HG03175 (cell line): ENCODE measurements at regions not wholly inside any gene's neighbourhood (a gene's known extent, or its start where the extent isn't known, plus 50 kb on each side); places are given as distances from the start of the nearest gene placed in this dataset.
"Not testable (repeated sequence)": the region's sequence is repeated elsewhere in the genome, so short reads cannot be mapped to it uniquely, and the experiment has no call there.

Experiments used
- ATAC-seq: cut with Tn5 transposase; IDR thresholded peaks from one replicate; pipeline ENCODE4 v1.9.1; 2021; ENCODE audit warnings: mild to moderate bottlenecking, moderate library complexity; ENCODE audit not compliant: unreplicated experiment

- not testable (repeated sequence) for ATAC-seq
Observed at GRCh38 chr4:69013933-69014332, 62.3 kb upstream of the UGT2A3 start.

GRCh38 chr4:69017986-69018385, 66.4 kb upstream of the UGT2A3 start:
- not testable (repeated sequence) for ATAC-seq

GRCh38 chr4:69019538-69020461, 68.2 kb upstream of the UGT2A3 start:
- not testable (repeated sequence) for ATAC-seq

GRCh38 chr4:69020462-69020807, 68.8 kb upstream of the UGT2A3 start:
- not testable (repeated sequence) for ATAC-seq

GRCh38 chr4:69025191-69025998, 70.9 kb upstream of the UGT2B7 start:
- ATAC-seq: peak; percentile 77

GRCh38 chr4:69025999-69026387, 70.3 kb upstream of the UGT2B7 start:
- ATAC-seq: no peak

GRCh38 chr4:69026974-69027373, 69.3 kb upstream of the UGT2B7 start:
- ATAC-seq: no peak

- ATAC-seq: no peak
Observed at GRCh38 chr4:69030326-69030725, 65.9 kb upstream of the UGT2B7 start.

GRCh38 chr4:69032847-69033638, 63.2 kb upstream of the UGT2B7 start:
- no peak for ATAC-seq

- not testable (repeated sequence) for ATAC-seq
Observed at GRCh38 chr4:69034315-69034740, 61.9 kb upstream of the UGT2B7 start.

- no peak for ATAC-seq
Observed at GRCh38 chr4:69038582-69038981, 57.7 kb upstream of the UGT2B7 start.

GRCh38 chr4:69039071-69039470, 57.2 kb upstream of the UGT2B7 start:
- no peak for ATAC-seq

- no peak for ATAC-seq
Observed at GRCh38 chr4:69044247-69044646, 52.0 kb upstream of the UGT2B7 start.
